ENCODE measurements at regions not wholly inside any gene's neighbourhood (a gene's known extent, or its start where the extent isn't known, plus 50 kb on each side); places are given as distances from the start of the nearest gene placed in this dataset.
"Not testable (repeated sequence)": the region's sequence is repeated elsewhere in the genome, so short reads cannot be mapped to it uniquely, and the experiment has no call there.

- DNase-seq = no peak
- H3K4me3 Mint-ChIP-seq = no peak overlapping the region
- H3K36me3 Mint-ChIP-seq = no peaks in the 10 kb centered on the region
- no peak overlapping the region for H3K27ac Mint-ChIP-seq
- no peaks in the 10 kb centered on the region for H3K27me3 Mint-ChIP-seq
- no peak for ATAC-seq
- H3K9me3 Mint-ChIP-seq (ENCODE audit: low read depth) = peaks cover 7% of the 10 kb centered on the region
- no peaks in the 10 kb centered on the region for H3K4me1 Mint-ChIP-seq
- CTCF ChIA-PET = no interaction called here
Observed at GRCh38 chr14:40727107-40727506, 879.6 kb upstream of the LRFN5 start.

- CTCF ChIA-PET = no interaction called here
- Mint-ChIP-seq H3K27ac (no peak overlapping the region), H3K27me3 (no peaks in the 10 kb centered on the region), H3K4me1 (no peaks in the 10 kb centered on the region), H3K9me3 (ENCODE audit: low read depth) (peaks cover 18% of the 10 kb centered on the region), H3K4me3 (no peak overlapping the region), H3K36me3 (no peaks in the 10 kb centered on the region)
- ATAC-seq = no peak
- DNase-seq = no peak
Observed at GRCh38 chr14:40713387-40713786, 893.3 kb upstream of the LRFN5 start.

DNA sequence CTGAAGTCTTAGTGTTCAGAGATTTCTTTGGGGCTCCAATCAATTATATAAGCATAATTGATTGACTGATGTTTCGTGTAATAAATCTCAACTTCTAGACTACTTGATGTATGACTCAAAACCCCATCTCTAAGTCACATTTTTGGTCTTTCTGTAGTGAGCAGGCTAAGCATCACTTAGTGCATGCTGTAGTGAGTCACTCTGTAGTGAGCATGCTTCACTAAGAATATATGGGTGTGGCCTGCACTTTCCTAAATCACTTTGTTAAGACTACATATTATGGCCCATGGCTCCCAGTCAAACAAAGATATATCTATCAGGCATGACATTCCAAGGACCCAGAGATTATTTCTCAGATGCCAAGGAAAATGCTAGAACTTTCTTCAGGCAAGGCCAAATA lies 909.4 kb upstream of the LRFN5 start:
- ATAC-seq (no peak), DNase-seq (no peak)
- H3K27ac Mint-ChIP-seq = no peak overlapping the region
- CTCF ChIA-PET = no interaction called here
- H3K9me3 Mint-ChIP-seq (ENCODE audit: low read depth) = peaks cover 2% of the 10 kb centered on the region
- no peaks in the 10 kb centered on the region for H3K27me3 Mint-ChIP-seq
- no peak overlapping the region for H3K4me3 Mint-ChIP-seq
- no peaks in the 10 kb centered on the region for H3K4me1 Mint-ChIP-seq
- no peaks in the 10 kb centered on the region for H3K36me3 Mint-ChIP-seq

DNA sequence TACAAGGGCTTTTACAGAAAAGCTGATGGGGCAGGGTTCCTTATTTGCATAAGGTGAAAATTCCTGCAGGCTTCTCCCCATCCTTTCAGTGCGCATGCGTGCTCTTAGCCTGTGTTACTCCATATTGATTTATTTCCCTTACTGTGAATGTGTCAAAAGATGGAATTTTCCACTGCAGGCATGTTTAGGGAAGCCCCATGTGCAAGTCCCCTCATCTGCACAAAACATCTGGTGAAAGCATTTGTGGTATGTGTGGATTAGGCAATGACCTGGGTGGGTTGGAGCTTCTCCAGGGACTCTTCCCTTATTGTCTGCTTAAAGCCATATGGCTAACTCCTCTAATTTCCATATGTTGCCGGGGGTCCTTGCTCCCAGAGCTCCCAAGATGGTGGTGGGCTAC lies 912.7 kb upstream of the LRFN5 start:
- no peak for ATAC-seq
- Mint-ChIP-seq H3K36me3 (no peaks in the 10 kb centered on the region), H3K27ac (no peak overlapping the region), H3K27me3 (no peaks in the 10 kb centered on the region), H3K4me3 (no peak overlapping the region), H3K4me1 (no peaks in the 10 kb centered on the region), H3K9me3 (ENCODE audit: low read depth) (peaks cover 4% of the 10 kb centered on the region)
- CTCF ChIA-PET = no interaction called here
- DNase-seq = no peak

GRCh38 chr14:40691066-40691465 lies 915.6 kb upstream of the LRFN5 start:
- CTCF ChIA-PET = no interaction called here

GRCh38 chr14:40685764-40686163 lies 920.9 kb upstream of the LRFN5 start:
- Mint-ChIP-seq H3K4me1 (no peaks in the 10 kb centered on the region), H3K27ac (no peak overlapping the region), H3K4me3 (no peak overlapping the region), H3K9me3 (ENCODE audit: low read depth) (peaks cover 2% of the 10 kb centered on the region), H3K36me3 (no peaks in the 10 kb centered on the region), H3K27me3 (no peaks in the 10 kb centered on the region)
- no peak for DNase-seq
- ATAC-seq = no peak
- CTCF ChIA-PET = no interaction called here

More at GRCh38 chr14:40691066-40691465, 915.6 kb upstream of the LRFN5 start:
- Mint-ChIP-seq H3K9me3 (ENCODE audit: low read depth) (peaks cover 4% of the 10 kb centered on the region), H3K27ac (no peak overlapping the region), H3K27me3 (no peaks in the 10 kb centered on the region), H3K4me3 (no peak overlapping the region), H3K4me1 (no peaks in the 10 kb centered on the region), H3K36me3 (no peaks in the 10 kb centered on the region)
- ATAC-seq (no peak), DNase-seq (no peak)

GRCh38 chr14:40684328-40684727 lies 922.3 kb upstream of the LRFN5 start:
- DNase-seq (no peak), ATAC-seq (no peak)
- Mint-ChIP-seq H3K27ac (no peak overlapping the region), H3K4me3 (no peak overlapping the region), H3K27me3 (no peaks in the 10 kb centered on the region), H3K9me3 (ENCODE audit: low read depth) (peaks cover 4% of the 10 kb centered on the region), H3K4me1 (no peaks in the 10 kb centered on the region), H3K36me3 (no peaks in the 10 kb centered on the region)
- CTCF ChIA-PET = no interaction called here

- DNase-seq (no peak), ATAC-seq (no peak)
- Mint-ChIP-seq H3K9me3 (ENCODE audit: low read depth) (peaks cover 7% of the 10 kb centered on the region), H3K27ac (no peak overlapping the region), H3K27me3 (no peaks in the 10 kb centered on the region), H3K4me3 (no peak overlapping the region), H3K36me3 (no peaks in the 10 kb centered on the region), H3K4me1 (no peaks in the 10 kb centered on the region)
- CTCF ChIA-PET = no interaction called here
Observed at GRCh38 chr14:40682131-40682913, 924.4 kb upstream of the LRFN5 start.

DNA sequence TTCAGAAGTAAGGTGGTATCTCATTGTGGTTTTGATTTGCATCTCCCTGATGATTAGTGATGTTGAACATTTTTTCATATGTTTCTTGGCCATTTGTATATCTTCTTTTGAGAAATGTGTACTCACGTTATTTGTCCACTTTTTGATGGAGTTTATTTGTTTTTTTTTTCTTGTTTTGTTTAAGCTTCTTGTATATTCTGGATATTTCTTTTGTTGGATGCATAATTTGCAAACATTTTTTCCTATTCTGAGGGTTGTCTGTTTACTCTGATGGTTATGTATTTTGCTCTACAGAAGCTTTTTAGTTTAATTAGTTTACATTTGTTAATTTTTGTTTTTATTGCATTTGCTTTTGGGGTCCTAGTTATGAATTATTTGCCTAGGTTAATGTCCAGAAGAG lies 927.4 kb upstream of the LRFN5 start:
- CTCF ChIA-PET = no interaction called here
- no peak overlapping the region for H3K4me3 Mint-ChIP-seq
- no peak overlapping the region for H3K27ac Mint-ChIP-seq
- no peaks in the 10 kb centered on the region for H3K4me1 Mint-ChIP-seq
- no peaks in the 10 kb centered on the region for H3K27me3 Mint-ChIP-seq
- peaks cover 11% of the 10 kb centered on the region for H3K9me3 Mint-ChIP-seq (ENCODE audit: low read depth)
- no peaks in the 10 kb centered on the region for H3K36me3 Mint-ChIP-seq
- DNase-seq (no peak), ATAC-seq (no peak)

- H3K4me1 Mint-ChIP-seq, H3K27me3 Mint-ChIP-seq, H3K27ac Mint-ChIP-seq, ATAC-seq, H3K36me3 Mint-ChIP-seq, H3K4me3 Mint-ChIP-seq, CTCF ChIA-PET, DNase-seq: not testable (repeated sequence)
- peaks cover 11% of the 10 kb centered on the region for H3K9me3 Mint-ChIP-seq (ENCODE audit: low read depth)
Observed at GRCh38 chr14:40677206-40677605, 929.5 kb upstream of the LRFN5 start.

GRCh38 chr14:40674502-40674901 lies 932.2 kb upstream of the LRFN5 start:
- no peak overlapping the region for H3K4me3 Mint-ChIP-seq
- no peak for ATAC-seq

GRCh38 chr14:40656311-40656710 lies 950.4 kb upstream of the LRFN5 start:
- Mint-ChIP-seq H3K27ac (no peak overlapping the region), H3K27me3 (no peaks in the 10 kb centered on the region), H3K4me1 (no peaks in the 10 kb centered on the region), H3K4me3 (no peak overlapping the region), H3K36me3 (no peaks in the 10 kb centered on the region), H3K9me3 (ENCODE audit: low read depth) (no peaks in the 10 kb centered on the region)
- DNase-seq = no peak
- ATAC-seq = no peak
- CTCF ChIA-PET = no interaction called here

More at GRCh38 chr14:40674502-40674901, 932.2 kb upstream of the LRFN5 start:
- no peaks in the 10 kb centered on the region for H3K4me1 Mint-ChIP-seq
- CTCF ChIA-PET = no interaction called here
- H3K36me3 Mint-ChIP-seq = no peaks in the 10 kb centered on the region
- H3K27me3 Mint-ChIP-seq = no peaks in the 10 kb centered on the region
- no peak for DNase-seq
- peaks cover 8% of the 10 kb centered on the region for H3K9me3 Mint-ChIP-seq (ENCODE audit: low read depth)
- H3K27ac Mint-ChIP-seq = no peak overlapping the region

DNA sequence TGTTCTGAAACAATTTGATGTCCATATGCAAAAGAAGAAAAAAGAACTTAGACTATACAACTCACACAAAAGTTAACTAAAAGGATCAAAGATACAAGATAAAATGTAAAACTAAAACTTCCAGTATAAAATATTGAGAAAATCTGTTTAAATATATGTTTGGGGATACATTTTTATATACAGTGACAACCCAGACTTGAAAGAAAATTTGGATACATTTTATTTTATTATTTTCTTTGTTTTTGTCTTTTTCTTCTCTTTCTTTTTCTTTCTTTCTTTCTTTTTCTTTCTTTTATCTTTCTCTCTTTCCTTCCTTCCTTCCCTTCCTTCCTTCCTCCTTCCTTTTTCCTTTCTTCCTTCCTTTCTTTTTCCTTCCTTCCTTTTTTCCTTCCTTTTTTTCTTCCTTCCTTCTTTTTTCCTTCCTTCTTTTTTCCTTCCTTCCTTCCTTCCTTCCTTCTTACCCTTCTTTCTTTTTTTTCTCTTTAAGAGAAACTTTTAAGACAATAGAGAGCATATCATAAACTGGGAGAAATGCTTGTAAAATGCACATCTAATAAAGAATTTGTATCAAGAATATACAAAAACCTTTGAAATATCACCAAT lies 954.5 kb upstream of the LRFN5 start:
- Mint-ChIP-seq H3K4me3 (no peak overlapping the region), H3K27ac (no peak overlapping the region), H3K27me3 (no peaks in the 10 kb centered on the region), H3K4me1 (no peaks in the 10 kb centered on the region), H3K36me3 (no peaks in the 10 kb centered on the region), H3K9me3 (ENCODE audit: low read depth) (no peaks in the 10 kb centered on the region)
- no peak for DNase-seq
- ATAC-seq = no peak
- CTCF ChIA-PET = no interaction called here

DNA sequence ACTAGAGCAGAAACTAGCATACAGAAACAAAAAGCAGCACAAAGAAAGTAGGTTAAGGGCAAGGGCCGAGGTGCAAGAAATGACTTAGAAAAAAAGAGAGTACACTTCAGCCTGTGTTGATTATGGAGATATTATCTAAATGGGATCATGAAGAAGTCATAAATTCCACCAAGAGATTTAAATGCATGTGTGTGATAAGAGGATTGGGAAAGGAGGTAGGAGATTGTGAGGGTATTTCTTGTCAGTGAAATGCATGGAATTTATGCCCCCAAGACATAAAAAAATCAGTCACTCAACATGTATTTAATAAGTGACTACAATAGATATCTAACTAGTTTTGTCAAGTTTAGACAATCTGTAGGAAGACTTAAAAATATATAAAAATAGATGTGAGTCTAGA lies 976.2 kb upstream of the LRFN5 start:
- H3K27ac Mint-ChIP-seq = no peak overlapping the region
- no peaks in the 10 kb centered on the region for H3K4me1 Mint-ChIP-seq
- H3K36me3 Mint-ChIP-seq = no peaks in the 10 kb centered on the region
- ATAC-seq = no peak
- H3K4me3 Mint-ChIP-seq = no peak overlapping the region
- H3K27me3 Mint-ChIP-seq = no peaks in the 10 kb centered on the region
- DNase-seq = no peak
- CTCF ChIA-PET = no interaction called here
- H3K9me3 Mint-ChIP-seq (ENCODE audit: low read depth) = peaks cover 6% of the 10 kb centered on the region
